Endothelial cell of umbilical vein (primary cell): ENCODE measurements at regions not wholly inside any gene's neighbourhood (a gene's known extent, or its start where the extent isn't known, plus 50 kb on each side); places are given as distances from the start of the nearest gene placed in this dataset.

ENCODE experiments used
- BruUV-seq: library from RNA; stranded (reverse); fragments of 400-500 nt; replicated peaks from 2 replicates; lab custom pipeline; 2021; lab: Mats Ljungman, UMichigan
- CTCF ChIA-PET: fragments of 300-600, 350-600 bp; sonication (Branson Sonifier 250); formaldehyde crosslinking; loops from one replicate; lab custom pipeline; 2021; ENCODE audit warnings: antibody characterized with exemption, inconsistent platforms; lab: Charles Lee
- POLR2A ChIA-PET: fragments of 300-600, 350-600 bp; sonication (Branson Sonifier 250); formaldehyde crosslinking; loops from one replicate; lab custom pipeline; 2021; ENCODE audit warnings: antibody characterized with exemption, inconsistent platforms; lab: Charles Lee
- DNase-seq: peaks from one replicate; pipeline ENCODE4 v3.0.0-alpha.2; 2011; ENCODE audit warnings: low read depth, low spot score
- FAIRE-seq: peaks from 2 replicates; lab custom pipeline; 2011; peaks lifted over from hg19 to GRCh38; lab: Jason Lieb, UNC
- H2AFZ ChIP-seq: 2 replicates; pipeline ENCODE4 v1.6.0; 2012; ENCODE audit warnings: low read depth, low read length, control low read depth, inconsistent platforms
- H3K27ac ChIP-seq: 2 replicates; pipeline ENCODE4 v1.5.1; 2011; ENCODE audit warnings: low read depth, mild to moderate bottlenecking, control low read depth, low read length, moderate library complexity; ENCODE audit not compliant: insufficient read depth
- H3K27me3 ChIP-seq, 2 experiments: 2 replicates each; pipeline versions ENCODE4 v1.6.0 to v1.6.1; 2011; ENCODE audit warnings: low read length in 2 of 2, mixed read lengths in 1 of 2; ENCODE audit not compliant: control insufficient read depth in 2 of 2, insufficient read depth in 2 of 2
- H3K36me3 ChIP-seq, 2 experiments: 2 replicates in 1 of 2; 3 replicates in 1 of 2; pipeline ENCODE4 v1.5.1; 2011; ENCODE audit warnings: low read length in 2 of 2, mild to moderate bottlenecking in 1 of 2, moderate library complexity in 1 of 2; ENCODE audit not compliant: control insufficient read depth in 2 of 2, insufficient read depth in 2 of 2; ENCODE audit errors: extremely low read depth in 1 of 2
- H3K4me1 ChIP-seq: 3 replicates; pipeline ENCODE4 v1.5.1; 2011; ENCODE audit warnings: mild to moderate bottlenecking, low read length; ENCODE audit not compliant: control insufficient read depth, insufficient read depth; ENCODE audit errors: extremely low read depth
- H3K4me2 ChIP-seq: 2 replicates; pipeline ENCODE4 v1.6.1; 2011; ENCODE audit warnings: low read length, control low read depth, mixed read lengths; ENCODE audit not compliant: insufficient read depth
- H3K4me3 ChIP-seq, 3 experiments: fragments of 200-600 bp in 1 of 3; sonication (generic), shearing (Covaris generic) in 1 of 3; replicated peaks in 1 of 3; 2 replicates each; pipeline ENCODE4 v1.5.1; 2011 to 2016; ENCODE audit warnings: control low read depth in 3 of 3, low read length in 3 of 3, mild to moderate bottlenecking in 2 of 3, inconsistent platforms in 1 of 3, low read depth in 1 of 3, moderate library complexity in 1 of 3; ENCODE audit not compliant: insufficient read depth in 1 of 3
- H3K79me2 ChIP-seq: 2 replicates; pipeline ENCODE4 v1.6.0; 2012; ENCODE audit warnings: low read length, inconsistent platforms; ENCODE audit not compliant: control insufficient read depth, insufficient read depth
- H3K9ac ChIP-seq: replicated peaks from 2 replicates; pipeline ENCODE3; 2011; ENCODE audit warnings: low read length, control low read depth; ENCODE audit not compliant: insufficient read depth; ENCODE audit errors: extremely low read depth
- H3K9me1 ChIP-seq: replicated peaks from 3 replicates; pipeline ENCODE4 v1.6.0; 2011; ENCODE audit warnings: mild to moderate bottlenecking, low read length; ENCODE audit not compliant: control insufficient read depth, insufficient read depth; ENCODE audit errors: extremely low read depth
- H3K9me3 ChIP-seq: replicated peaks from 2 replicates; pipeline ENCODE4 v1.5.1; 2012; ENCODE audit warnings: low read length, inconsistent platforms; ENCODE audit not compliant: control insufficient read depth, insufficient read depth
- H4K20me1 ChIP-seq: replicated peaks from 2 replicates; pipeline ENCODE3; 2011; ENCODE audit warnings: mild to moderate bottlenecking, low read length; ENCODE audit not compliant: control insufficient read depth, insufficient read depth; ENCODE audit errors: extremely low read depth
- CTCF ChIP-seq, 2 donors: IDR thresholded peaks; 1 replicate in 1 of 2; 2 replicates in 1 of 2; pipeline ENCODE4 v1.5.1; 2011; ENCODE audit warnings: low read length in 2 of 2, mild to moderate bottlenecking in 2 of 2, moderate library complexity in 2 of 2, control low read depth in 1 of 2, inconsistent platforms in 1 of 2, low read depth in 1 of 2; ENCODE audit not compliant: insufficient read depth in 1 of 2; ENCODE audit errors: extremely low read depth in 1 of 2
- EZH2 ChIP-seq: IDR thresholded peaks from 2 replicates; pipeline ENCODE4 v1.6.1; 2012; ENCODE audit warnings: borderline replicate concordance, low read depth, mild to moderate bottlenecking, moderate library complexity, low read length, inconsistent platforms; ENCODE audit not compliant: severe bottlenecking
- FOS ChIP-seq: IDR thresholded peaks from 2 replicates; pipeline ENCODE4 v1.6.1; 2011; ENCODE audit warnings: mild to moderate bottlenecking, low read length, moderate library complexity, borderline replicate concordance; ENCODE audit not compliant: insufficient read depth
- GATA2 ChIP-seq: IDR thresholded peaks from 2 replicates; pipeline ENCODE4 v1.7.0; 2011; ENCODE audit warnings: low read depth, mild to moderate bottlenecking, moderate library complexity, mixed read lengths, low read length; ENCODE audit not compliant: insufficient read length, insufficient read depth
- JUN ChIP-seq: IDR thresholded peaks from 2 replicates; pipeline ENCODE4 v1.6.1; 2011; ENCODE audit warnings: borderline replicate concordance, low read depth; ENCODE audit not compliant: insufficient read length, insufficient read depth
- MAX ChIP-seq: IDR thresholded peaks from 2 replicates; pipeline ENCODE4 v1.6.1; 2011; ENCODE audit not compliant: insufficient read depth, insufficient read length
- MYC ChIP-seq: IDR thresholded peaks from one replicate; pipeline ENCODE4 v1.6.1; 2011; ENCODE audit warnings: mild to moderate bottlenecking, low read depth, low read length
- POLR2A ChIP-seq: IDR thresholded peaks from 2 replicates; pipeline ENCODE4 v1.6.1; 2012; ENCODE audit warnings: low read depth, mild to moderate bottlenecking, control low read depth, low read length
- POLR2AphosphoS5 ChIP-seq: IDR thresholded peaks from 2 replicates; pipeline ENCODE4 v1.6.1; 2012; ENCODE audit warnings: low read depth, mild to moderate bottlenecking, control low read depth, low read length, moderate library complexity; ENCODE audit not compliant: insufficient read depth
- dilution Hi-C: fragments of 300-500 bp; cut with MboI; formaldehyde crosslinking; loops from one replicate; pipeline ENCODE4 v1.15.0; 2019; ENCODE audit warnings: low sequenced_read_pairs; ENCODE audit not compliant: extremely low pct_ligation_motif_present
- intact Hi-C: fragments of 100-400 bp; cut with micrococcal nuclease; formaldehyde crosslinking; loops from one replicate; pipeline ENCODE4 v1.10.0; 2022

- no peak for TF ChIP-seq JUN
- no peak for TF ChIP-seq MYC
- no peak for TF ChIP-seq POLR2AphosphoS5
- TF ChIP-seq EZH2 = no peak
- TF ChIP-seq GATA2 = no peak
- no peak for TF ChIP-seq FOS
- Histone ChIP-seq H3K27me3 (no peaks in the 10 kb centered on the region), H4K20me1 (no peaks in the 10 kb centered on the region), H3K9me1 (no peaks in the 10 kb centered on the region), H3K4me3 (no peak overlapping the region), H3K9ac (no peak overlapping the region), H3K4me1 (no peaks in the 10 kb centered on the region), H3K27ac (no peak overlapping the region), H3K36me3 (no peaks in the 10 kb centered on the region), H3K79me2 (no peaks in the 10 kb centered on the region), H3K9me3 (peaks cover 2% of the 10 kb centered on the region), H2AFZ (no peak overlapping the region), H3K4me2 (no peak overlapping the region)
- no peak for FAIRE-seq
- CTCF ChIA-PET = no interaction called here
- no peak for DNase-seq
- dilution Hi-C loops = no loop called here
- no TSS peak for BruUV-seq
- intact Hi-C loops = no loop called here
- POLR2A ChIA-PET = no interaction called here
Measured at GRCh38 chr2:8511868-8512612, 169.8 kb upstream of the ID2 start.

GRCh38 chr2:8513601-8514273 is 168.1 kb upstream of the ID2 start:
- no peak for DNase-seq
- no peak overlapping the region for H3K27ac ChIP-seq
- H3K9me3 ChIP-seq = peaks cover 2% of the 10 kb centered on the region
- no peak overlapping the region for H2AFZ ChIP-seq
- no peaks in the 10 kb centered on the region for H3K27me3 ChIP-seq
- no peaks in the 10 kb centered on the region for H3K79me2 ChIP-seq
- no peak for FAIRE-seq
- no TSS peak for BruUV-seq
- H3K4me3 ChIP-seq = no peak overlapping the region
- TF ChIP-seq POLR2AphosphoS5 (no peak), POLR2A (no peak), CTCF (IDR thresholded peaks at IDR 0.05; ENCODE audit: extremely low read depth in 1 of 2, insufficient read depth in 1 of 2, low read depth in 1 of 2, low read length in 2 of 2) (no peak), FOS (no peak), JUN (no peak), MYC (no peak), MAX (no peak), GATA2 (no peak), EZH2 (no peak)
- H3K9ac ChIP-seq = no peak overlapping the region
- no peaks in the 10 kb centered on the region for H3K4me1 ChIP-seq
- dilution Hi-C loops (no loop called here), intact Hi-C loops (no loop called here)
- no peaks in the 10 kb centered on the region for H3K36me3 ChIP-seq
- CTCF ChIA-PET = no interaction called here
- no peaks in the 10 kb centered on the region for H4K20me1 ChIP-seq
- POLR2A ChIA-PET = no interaction called here
- no peak overlapping the region for H3K4me2 ChIP-seq
- H3K9me1 ChIP-seq = no peaks in the 10 kb centered on the region
